Stimulated activated CD4-positive, alpha-beta T cell treated with anti-CD3 and anti-CD28 coated beads, Interleukin-15, amount 100 ng/mL, for 24 hours (primary cell): ENCODE measurements at regions not wholly inside any gene's neighbourhood (a gene's known extent, or its start where the extent isn't known, plus 50 kb on each side); places are given as distances from the start of the nearest gene placed in this dataset.

Source experiments
- DNase-seq: peaks from one replicate; pipeline ENCODE4 v3.0.0-alpha.2; 2020

DNA sequence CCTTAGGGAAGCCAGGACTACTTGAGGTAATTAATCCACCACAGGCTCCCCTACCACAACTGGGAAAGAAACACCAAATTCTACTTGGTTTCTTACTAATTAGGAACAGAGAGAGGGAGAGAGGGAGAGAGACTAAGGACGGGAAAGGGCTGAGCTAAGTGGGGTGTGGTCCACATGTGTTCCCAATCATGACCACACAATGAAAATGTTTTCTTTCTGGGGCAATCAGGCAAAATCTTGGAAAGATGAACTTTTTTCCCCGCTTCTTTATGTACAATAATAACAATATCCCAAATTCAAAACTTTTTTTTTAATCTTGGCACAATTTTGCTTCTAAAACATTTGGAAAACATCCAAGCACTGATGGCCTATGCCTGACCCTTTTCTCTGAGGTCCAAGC lies 734.4 kb downstream of the MAFB start:
- no peak for DNase-seq

DNA sequence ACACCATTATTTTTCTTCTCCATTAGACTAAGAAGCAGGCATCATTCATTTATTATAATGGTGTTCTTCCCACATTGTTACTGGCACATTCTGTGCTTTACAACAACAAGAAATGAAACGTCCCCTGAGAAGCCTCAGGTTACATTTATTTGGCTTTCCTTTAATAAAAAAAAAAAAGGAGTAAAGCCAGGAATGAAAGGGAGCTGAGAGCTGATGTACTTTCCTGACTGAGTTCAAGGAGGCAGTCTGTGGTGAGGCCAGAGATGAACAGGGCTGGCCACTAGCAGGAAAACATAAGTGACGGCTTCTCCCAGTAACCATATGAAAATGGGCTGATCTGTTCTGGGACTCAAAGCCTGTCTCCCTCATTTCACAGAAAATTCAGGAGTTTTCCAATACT lies 742.1 kb downstream of the MAFB start:
- DNase-seq = no peak

DNA sequence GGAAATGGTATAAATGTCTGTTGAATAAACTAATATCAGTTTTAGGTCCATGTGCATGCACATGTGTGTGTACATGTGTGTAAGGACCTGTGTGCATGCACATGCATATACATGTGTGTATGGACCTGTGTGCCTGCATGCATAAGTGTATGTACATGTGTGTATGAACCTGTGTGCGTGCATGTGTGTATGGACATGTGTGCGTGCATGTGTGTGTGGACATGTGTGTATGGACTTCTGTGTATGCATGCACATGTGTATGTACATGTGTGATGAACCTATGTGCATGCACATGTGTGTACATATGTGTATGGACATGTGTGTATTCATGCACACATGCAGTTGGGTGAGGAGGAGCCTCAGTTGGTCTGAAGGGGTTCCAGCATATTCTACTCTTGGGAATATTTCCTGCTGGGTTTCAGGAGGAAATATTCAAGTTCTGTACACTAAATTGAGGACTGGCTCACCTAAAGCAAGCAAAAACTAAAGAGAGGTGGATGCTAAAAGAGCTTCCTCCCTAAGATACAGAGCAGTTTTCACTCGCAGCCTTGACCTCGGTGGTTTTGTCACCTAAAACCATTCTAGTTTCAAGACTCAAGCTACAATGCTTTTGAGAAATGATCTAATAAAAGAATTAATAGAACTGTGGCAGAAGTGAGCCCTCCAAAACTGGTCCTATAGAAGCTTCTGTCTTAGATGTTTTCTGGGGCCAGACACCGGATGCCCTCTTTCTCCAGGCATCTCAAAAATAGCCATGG lies 742.8 kb downstream of the MAFB start:
- no peak for DNase-seq

DNA sequence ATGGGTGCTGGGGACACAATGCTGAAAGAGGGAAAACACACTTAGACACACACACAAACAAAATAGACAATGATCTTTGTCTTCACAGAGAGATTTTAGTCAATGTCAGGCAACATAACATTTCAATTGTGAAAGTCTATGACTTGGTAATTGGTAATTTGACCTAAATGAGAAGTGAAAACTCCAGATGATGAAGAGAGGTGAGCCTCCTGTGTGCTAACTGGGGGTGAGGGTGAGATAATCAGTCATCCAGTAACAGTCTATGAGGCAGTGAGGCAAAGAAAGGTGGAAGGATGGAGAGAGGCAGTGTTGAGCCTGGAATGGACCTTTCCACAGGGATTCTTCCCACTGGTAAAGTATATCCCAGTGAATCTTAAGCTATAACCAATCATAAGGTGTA lies 744.2 kb downstream of the MAFB start:
- no peak for DNase-seq

DNA sequence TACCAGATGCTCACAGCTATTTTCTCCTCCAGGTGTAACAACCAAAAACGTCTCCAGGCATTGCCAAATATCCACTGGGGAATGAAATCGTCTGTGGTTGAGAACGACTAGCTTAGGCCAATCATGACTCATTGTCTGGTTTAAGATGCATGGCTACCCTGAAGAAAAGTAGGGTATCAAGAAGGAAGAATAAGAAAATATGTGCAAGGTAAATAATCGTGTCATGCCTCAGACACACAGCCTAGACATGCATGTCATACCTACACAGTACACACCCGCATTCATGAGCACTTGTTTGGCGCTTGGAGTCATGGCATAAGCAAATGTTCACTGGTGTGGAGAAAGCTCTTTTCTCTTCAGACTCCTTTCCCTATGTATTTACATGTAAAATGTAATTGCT lies 745.7 kb downstream of the MAFB start:
- DNase-seq = no peak

DNA sequence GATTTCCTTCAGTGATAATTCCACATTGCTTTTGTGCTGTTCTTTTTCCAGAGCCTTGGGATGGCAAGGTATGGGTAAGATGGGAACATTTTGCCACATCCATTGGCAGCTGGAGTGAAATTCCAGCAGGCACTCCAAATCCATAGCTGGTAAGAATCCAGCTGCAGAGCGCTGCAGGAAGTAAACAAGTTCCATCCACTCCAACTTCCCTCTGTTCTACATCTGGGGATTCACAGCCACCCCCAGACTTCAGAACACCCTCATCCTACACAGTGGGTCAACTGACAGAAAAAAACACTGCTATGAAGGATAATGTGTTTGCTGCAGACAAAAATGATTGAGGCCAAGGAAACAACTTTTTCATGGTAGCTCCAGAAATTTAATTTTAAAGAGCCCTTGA lies 747.8 kb downstream of the MAFB start:
- DNase-seq = no peak

DNA sequence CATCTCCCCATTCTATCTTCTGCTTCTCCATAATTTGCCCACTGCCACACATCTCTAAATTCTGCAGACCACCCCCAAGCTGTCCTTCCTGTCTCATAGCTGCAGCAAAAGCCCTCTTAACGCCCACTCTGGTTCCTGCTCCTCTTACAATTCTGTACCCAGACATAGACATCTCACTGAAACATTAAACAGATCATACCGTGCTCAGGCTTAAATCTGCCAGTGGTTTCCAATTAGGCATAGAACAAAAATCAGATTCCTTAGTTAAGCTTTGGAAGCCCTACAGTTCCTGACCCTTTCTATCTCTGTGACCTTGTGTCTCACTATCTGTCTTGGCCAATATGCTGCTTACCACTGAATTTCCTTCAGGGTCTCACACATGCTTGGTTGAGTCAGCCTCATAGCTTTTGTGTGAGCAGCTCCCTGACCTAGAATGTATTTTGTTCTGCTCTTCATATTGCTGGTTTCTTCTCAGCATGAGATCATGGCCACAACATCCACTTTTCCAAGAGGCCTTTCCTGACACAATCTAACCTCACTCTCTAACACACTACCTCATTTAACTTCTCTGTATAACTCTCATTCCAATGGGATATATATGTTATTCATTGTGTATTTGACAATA lies 749.7 kb downstream of the MAFB start:
- no peak for DNase-seq

DNA sequence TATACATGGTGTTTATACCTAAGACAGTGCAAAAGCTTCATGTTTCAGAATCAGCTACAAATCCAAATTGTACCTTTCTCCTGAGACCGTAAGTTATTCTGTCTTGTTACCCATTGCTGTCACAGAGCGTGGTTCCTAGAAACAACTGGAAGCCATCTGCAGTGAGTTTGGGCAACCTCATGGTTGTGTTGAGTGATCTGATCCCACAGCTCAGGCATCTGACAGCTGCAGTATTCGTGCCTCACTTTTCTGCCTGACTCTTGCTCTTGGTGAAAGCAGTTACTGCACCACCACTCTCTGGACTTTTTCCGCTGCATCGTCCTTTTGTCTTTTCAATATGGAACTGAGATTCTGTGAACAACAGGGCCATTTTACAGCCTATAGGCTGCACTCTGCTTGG lies 752.6 kb downstream of the MAFB start:
- no peak for DNase-seq

DNA sequence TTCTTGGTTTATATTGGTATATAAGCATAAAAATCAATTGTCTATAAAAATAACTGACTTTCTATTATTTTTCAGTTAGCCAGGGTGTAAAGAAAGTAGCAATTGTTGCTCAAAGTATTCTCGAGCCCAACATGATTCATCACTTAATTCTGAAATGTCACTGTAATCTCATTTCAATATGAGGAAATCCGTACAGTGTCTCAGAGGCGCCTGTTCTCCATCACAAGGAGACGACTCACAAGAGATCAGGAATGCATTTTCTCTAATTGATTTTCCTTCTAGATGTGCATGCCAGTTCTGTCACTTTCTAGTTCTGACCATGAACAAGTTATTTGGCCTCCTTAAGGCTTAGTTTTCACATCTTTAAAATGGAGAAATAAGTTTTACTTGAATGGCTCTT lies 753.1 kb downstream of the MAFB start:
- DNase-seq = no peak

DNA sequence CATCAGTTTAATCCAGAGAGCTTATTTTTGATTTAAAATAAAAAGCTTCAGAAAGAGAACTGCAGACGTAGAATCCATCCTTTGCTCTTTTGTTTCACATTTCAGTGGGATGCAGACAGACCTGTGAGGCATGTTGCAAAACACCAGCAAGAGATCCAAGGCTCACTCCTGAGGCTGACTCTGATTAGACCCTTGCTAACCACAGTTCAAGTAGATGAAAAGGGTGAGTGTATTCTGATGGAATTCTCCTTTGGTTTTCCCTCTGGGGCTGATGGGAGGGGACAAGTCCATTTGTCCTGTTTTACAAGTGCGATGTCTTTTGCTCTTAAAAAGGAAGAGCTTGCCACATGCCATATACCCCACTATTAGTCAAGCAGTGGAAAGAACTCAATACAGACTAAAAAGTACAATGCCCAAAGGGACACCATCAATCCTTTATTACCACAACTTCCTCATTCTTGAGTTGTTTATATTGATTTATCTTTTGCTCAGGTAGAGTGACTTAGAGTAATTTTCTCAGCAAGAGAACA lies 772.7 kb downstream of the MAFB start:
- no peak for DNase-seq

DNA sequence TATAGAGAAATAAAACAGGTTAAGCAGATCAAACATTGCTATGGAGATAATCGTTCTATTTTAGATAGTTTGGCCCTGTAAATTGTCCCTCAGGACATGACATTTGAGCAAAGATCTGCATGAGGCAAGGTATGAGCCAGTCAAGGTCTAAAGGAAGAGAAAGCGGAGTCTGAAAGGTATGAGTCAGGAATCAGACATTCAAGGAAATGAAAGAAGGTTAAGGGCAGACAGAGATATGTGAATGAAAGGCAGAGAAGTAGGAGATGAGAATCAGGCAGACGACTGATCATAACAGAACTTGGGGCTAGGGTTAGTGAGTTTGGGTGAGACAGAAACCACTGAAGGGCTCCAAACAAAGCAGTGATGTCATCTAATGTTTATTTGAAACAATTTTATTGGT lies 775.8 kb downstream of the MAFB start:
- DNase-seq = no peak

DNA sequence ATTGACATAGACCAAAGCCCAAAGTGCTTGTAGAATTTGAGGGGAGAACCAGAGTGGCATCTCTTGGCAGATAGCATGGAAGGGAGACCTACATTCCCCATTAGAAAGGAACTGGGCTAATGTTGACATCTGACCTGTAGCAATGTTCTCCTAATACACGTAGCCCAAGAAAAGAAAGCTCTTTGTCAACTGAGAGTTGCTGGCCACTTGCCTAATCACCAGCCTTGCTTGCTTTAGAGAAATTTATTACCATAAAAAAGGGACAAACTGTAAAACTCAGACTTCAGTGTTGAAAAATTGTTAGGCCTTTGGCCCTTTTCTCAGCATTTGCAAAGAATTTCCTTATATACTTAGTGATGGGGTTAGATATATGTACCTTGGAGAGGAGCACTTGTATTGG lies 777.5 kb downstream of the MAFB start:
- DNase-seq = no peak

DNA sequence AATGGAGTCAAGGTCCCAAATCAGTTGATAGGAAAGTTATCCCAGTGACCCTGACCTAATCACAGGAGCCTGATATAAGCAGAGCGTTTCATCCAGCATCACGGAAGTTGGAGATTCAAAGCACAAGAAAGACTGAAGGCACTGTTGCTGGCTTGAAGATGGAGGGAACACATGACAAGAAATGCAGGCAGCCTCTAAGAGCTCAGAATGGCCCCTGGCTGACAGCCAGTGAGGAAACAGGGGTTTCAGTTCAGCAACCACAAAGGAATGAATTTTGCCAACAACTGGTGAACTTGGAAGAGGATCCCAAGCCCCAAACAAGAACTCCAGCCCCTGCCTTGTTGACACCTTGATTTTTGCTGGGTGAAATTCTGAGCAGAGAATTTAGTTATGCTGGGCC lies 778.5 kb downstream of the MAFB start:
- DNase-seq = no peak

DNA sequence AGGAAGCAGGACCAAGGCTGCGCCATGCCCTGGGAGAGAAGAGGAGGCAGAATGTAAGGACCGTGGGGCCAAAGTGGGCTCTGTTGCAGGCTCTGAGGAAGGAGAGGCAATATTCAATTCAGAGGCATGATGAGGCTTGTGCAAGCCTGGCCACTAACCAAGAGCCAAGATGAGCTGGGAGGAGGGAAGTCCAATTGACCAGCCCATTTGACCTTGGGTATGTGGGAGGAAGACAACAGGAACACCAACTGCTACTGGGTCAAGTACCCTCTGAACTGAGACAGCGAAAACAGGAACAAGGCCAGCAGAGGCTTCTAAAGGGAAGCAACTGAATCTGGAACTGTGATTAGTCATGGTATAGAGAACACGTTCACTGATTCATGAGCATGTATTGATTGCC lies 779.6 kb downstream of the MAFB start:
- no peak for DNase-seq

DNA sequence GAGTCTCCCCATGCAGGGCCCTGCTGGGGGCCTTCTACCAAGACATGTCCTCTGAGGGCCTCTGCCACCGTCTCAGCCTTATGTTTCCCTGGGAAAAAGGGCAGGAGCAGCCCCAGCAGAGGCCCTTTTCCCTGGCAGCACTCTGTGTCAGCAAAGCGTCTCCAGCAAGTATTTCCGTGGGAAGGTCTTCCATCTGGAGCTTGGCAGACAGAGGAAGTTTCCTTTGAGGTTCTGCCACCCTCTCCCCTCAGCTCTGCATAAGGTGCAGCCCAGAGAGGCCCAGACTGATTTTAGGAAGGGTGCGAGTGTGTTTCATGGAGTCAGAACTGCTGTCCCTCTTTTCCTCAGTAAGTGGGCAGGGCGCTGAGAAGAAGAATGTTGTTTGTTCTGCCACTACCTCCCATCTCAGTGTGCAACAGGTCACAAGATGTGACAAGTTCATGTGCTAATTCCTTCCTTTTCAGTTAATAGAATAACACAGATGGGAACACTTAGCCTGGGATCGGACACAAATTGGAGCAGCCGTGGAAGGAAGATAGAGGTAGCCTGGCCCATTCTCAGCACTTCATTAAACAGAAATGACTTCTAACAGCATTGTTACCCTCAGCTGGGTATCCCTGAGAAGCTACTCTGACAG lies 784.4 kb downstream of the MAFB start:
- DNase-seq = no peak

DNA sequence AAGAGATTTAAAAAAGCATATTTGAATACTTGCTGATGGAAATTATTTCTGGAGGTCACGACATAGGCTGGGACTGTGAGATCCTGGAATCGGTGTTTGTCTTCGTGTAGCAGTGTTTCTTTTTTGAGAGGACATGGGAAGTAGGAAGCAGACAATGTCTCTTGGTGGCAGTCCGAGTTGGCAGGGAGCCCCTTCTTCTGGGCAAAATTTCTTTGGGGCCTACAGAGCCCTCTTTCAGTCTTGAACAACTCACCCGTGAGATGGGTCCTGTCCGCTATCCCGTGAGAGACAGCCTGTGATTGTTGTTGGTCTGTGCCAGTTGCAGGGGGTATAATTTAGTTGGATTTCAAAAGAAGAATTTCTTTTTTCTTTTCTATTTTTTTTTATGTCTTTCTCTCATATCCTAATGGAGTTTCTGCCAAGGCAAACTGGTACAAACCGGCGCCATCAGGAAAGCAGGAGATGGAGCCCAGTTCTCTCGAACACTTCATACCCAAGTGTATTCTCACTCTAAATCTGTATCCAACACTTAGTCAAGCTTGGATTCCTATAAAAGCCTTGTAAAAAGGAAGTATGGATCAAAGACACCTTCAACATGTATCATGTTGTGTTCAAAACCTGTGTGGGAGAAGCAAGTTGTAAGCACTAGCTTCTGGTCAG lies 785.1 kb downstream of the MAFB start:
- DNase-seq = no peak

DNA sequence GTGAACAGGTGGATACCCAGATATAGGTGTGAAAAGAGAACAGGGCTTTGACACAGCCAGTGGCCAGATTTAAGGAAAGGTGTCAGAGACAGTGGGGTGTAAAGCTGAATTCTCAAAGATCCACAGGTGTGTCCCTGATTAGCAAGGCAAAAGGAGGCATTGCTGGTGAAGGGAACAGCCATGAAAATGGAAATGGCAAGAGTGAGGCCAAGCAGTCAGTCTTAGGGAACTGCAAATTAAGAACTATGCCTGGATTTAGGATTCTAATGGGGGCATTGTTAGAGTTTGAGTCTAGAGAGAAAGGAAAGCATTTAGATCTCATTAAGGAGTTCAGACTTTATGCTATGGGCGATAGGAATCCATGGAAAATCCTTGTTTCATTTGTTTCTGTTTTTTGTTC lies 789.2 kb downstream of the MAFB start:
- no peak for DNase-seq

DNA sequence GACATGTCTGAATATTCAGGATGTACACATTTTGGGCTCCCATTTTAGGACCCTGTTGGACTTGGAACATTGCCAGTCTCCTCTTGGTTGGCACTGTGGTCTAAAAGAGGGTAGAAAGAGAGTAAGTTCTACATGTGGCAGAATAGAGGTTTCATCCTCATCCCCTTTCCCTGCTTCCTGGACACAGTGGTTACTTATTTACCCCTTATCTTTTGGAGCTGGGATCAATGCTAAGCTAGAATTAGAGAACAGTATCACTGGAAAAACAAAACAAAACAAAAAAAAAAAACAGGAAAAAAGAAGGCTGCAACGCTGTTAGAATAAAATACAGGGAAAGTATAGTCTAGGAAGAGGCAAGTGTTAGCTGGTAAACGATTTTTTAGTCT lies 790.6 kb downstream of the MAFB start:
- no peak for DNase-seq

DNA sequence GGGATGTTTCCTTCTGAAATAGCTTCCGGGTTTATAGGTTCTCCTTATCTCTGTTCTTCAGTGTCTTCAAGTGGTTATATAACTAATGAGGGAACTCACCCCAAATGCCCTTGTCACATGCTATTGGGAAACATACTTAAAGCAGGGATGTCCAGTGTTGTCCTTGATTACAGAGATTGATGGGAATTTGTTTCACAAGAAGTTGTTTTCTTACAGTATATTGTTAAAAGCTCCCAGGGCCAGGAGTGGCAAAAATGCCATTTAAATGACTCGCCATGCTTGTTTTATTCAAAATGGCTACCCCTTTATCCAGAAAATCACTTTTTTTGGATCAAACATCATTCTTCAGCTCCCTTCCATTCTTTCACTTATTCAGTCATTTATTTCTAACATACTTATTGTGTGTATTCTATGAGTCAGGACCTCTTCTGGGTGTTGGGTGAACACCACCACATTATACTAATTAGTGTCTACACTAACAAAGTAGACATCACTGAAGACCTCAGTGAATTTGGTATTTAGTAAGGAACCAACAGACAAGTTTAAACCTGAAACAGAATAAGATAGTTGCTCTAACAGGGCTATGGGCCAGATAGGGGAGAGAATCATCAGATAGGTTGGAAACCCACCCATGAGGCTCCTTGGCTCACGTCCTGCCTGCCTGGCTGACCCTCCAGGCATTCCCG lies 791.1 kb downstream of the MAFB start:
- no peak for DNase-seq

DNA sequence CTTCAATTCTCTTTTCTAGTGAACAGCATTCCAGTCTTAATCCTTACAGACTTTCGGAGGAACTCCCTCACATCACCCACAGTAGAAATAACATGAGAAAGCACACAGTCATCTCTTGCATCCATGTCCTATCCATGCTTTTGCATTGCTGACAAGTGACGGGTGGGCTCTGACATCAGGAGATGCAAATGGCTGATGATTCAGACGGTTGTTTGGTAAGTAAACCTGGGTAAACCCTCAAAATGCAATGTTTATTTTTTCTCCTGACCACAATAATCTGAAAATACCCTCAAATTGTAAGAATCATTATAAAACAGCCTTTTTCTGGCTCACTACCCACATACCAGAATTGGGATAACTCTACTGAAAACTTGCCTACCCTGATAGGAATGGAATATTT lies 792.0 kb downstream of the MAFB start:
- no peak for DNase-seq

DNA sequence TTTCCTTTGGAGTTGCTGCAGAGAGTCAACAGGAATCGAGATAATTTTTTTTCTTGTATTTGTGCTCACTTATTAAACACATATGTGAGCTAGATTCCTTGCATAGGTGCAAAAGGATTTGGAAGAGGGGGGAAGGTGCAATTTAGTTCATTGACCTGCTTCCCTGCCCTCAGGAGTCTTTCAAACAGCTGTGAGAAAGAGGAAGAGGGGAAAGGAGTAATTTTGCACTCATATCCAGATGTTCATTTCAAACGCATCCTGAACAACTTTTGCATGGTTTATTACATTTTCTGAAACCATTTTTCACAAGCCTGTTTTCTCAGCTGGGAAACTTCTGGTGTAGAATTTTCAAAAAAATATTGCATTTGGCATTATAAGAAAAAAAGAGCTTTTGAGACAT lies 795.0 kb downstream of the MAFB start:
- no peak for DNase-seq

DNA sequence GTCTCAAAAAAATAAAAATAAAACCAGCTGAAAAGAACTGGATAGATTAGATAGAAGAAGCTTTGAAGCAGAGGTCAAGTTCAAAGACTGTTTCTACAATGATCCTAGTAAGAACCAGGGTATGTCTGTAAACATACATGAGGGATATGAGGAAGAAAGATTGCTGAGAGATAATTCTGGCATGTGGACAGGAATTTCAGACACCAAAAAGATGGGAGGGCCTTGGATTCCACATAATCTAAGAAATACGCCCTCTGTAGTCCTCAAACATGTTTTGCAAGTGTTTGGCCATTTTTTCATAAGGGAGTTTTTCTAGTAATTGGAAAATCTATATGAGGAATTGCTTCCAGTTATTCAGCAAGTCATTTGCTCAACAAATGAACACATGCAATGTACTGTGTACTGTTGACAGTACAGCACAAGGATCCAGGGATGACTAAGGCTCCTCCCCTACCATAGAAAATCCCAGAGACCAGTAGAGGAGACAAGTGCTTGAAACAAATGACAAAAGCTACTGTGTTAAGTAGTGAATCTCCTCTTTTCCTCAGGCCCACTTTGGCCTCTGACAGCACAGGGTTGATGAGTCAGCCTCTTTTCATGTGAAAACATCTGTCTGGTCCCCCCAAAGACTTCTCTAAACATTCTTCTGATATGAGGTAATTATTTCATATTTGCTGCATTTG lies 795.9 kb downstream of the MAFB start:
- no peak for DNase-seq

DNA sequence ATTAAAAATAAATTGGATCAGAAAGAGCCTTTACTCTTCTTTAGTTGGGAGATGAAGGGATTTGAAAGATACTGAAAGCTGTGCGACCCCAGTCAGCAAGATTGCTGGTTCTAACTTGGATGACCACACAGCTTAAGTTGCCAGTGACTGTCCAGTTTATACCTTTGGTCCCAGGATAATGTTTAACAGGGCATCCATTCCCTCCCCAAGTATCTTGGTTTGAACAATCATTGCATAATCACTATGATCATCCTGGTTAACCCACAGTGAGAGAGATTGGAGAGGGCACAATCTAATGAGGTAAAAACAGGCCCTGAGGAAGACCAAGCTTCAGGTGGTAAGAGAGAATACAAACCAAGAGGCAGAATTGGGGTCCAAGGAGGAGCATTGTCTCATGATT lies 798.3 kb downstream of the MAFB start:
- no peak for DNase-seq
